ENCODE measurements at regions not wholly inside any gene's neighbourhood (a gene's known extent, or its start where the extent isn't known, plus 50 kb on each side); places are given as distances from the start of the nearest gene placed in this dataset.

- TF ChIP-seq POLR2AphosphoS5 (IDR thresholded peaks at IDR 0.05; ENCODE audit: borderline replicate concordance, low read depth, low read length) (no peak), EZH2 (IDR thresholded peaks at IDR 0.05) (no peak), FOXP2 (optimal IDR thresholded peaks at IDR 0.05; ENCODE audit: control extremely low read depth, extremely low read length, insufficient read depth) (no peak)
Measured at GRCh38 chr5:52693280-52693679, 94.4 kb upstream of the ITGA1 start.

Data from SK-N-MC (cell line).